Islet precursor cell (in vitro differentiated cells): ENCODE measurements at regions not wholly inside any gene's neighbourhood (a gene's known extent, or its start where the extent isn't known, plus 50 kb on each side); places are given as distances from the start of the nearest gene placed in this dataset.
"Not testable (repeated sequence)": the region's sequence is repeated elsewhere in the genome, so short reads cannot be mapped to it uniquely, and the experiment has no call there.

Experiments used
- DNase-seq: peaks from one replicate; pipeline ENCODE4 v3.0.0-alpha.2; 2018

GRCh38 chr16:87043231-87044031, 273.8 kb downstream of the C16orf95 start:
- no peak for DNase-seq

GRCh38 chr16:87044032-87044382, 273.2 kb downstream of the C16orf95 start:
- peak; percentile 78 for DNase-seq

GRCh38 chr16:87044829-87045228, 272.4 kb downstream of the C16orf95 start:
- peak; percentile 38 for DNase-seq

- DNase-seq = peak; percentile 49
Observed at GRCh38 chr16:87045466-87046216, 271.6 kb downstream of the C16orf95 start.

GRCh38 chr16:87046235-87046634, 271.0 kb downstream of the C16orf95 start:
- no peak for DNase-seq

GRCh38 chr16:87047221-87048037, 269.8 kb downstream of the C16orf95 start:
- no peak for DNase-seq

- DNase-seq = no peak
Observed at GRCh38 chr16:87048038-87048729, 269.0 kb downstream of the C16orf95 start.

- DNase-seq = no peak
Observed at GRCh38 chr16:87048730-87049115, 268.5 kb downstream of the C16orf95 start.

GRCh38 chr16:87049216-87049615, 268.0 kb downstream of the C16orf95 start:
- not testable (repeated sequence) for DNase-seq

- DNase-seq = no peak
Observed at GRCh38 chr16:87050142-87050541, 267.1 kb downstream of the C16orf95 start.

GRCh38 chr16:87051526-87052320, 265.5 kb downstream of the C16orf95 start:
- DNase-seq = no peak

GRCh38 chr16:87052506-87052905, 264.7 kb downstream of the C16orf95 start:
- no peak for DNase-seq

- DNase-seq = no peak
Observed at GRCh38 chr16:87053016-87053982, 263.9 kb downstream of the C16orf95 start.

- DNase-seq = no peak
Observed at GRCh38 chr16:87054154-87054553, 263.0 kb downstream of the C16orf95 start.

GRCh38 chr16:87054856-87055255, 262.3 kb downstream of the C16orf95 start:
- no peak for DNase-seq

GRCh38 chr16:87056083-87056482, 261.1 kb downstream of the C16orf95 start:
- DNase-seq = peak; percentile 34

- DNase-seq = no peak
Observed at GRCh38 chr16:87056551-87056950, 260.6 kb downstream of the C16orf95 start.

GRCh38 chr16:87057211-87057881, 259.8 kb downstream of the C16orf95 start:
- DNase-seq = peak; percentile 38

- peak; percentile 33 for DNase-seq
Observed at GRCh38 chr16:87057951-87058560, 259.1 kb downstream of the C16orf95 start.
